HepG2 (cell line): ENCODE measurements at regions not wholly inside any gene's neighbourhood (a gene's known extent, or its start where the extent isn't known, plus 50 kb on each side); places are given as distances from the start of the nearest gene placed in this dataset.

Source experiments
- ATAC-seq: fragments of 200-7000 bp; cut with Tn5 transposase; 3 replicates; pipeline ENCODE4 v1.9.1; 2020; ENCODE audit warnings: mild to moderate bottlenecking, moderate library complexity
- BruUV-seq: library from RNA; stranded (reverse); fragments of 400-500 nt; replicated peaks from 2 replicates; lab custom pipeline; 2021; lab: Mats Ljungman, UMichigan
- CTCF ChIA-PET: fragments of 300-600 bp; formaldehyde crosslinking; extraction: SDS; loops from one replicate; lab custom pipeline; 2021; ENCODE audit warnings: low total read pairs, inconsistent platforms, low intra/inter-chr PET ratio; lab: Yijun Ruan, JAX
- POLR2A ChIA-PET: fragments of 350-600 bp; sonication (Branson Sonifier 250); formaldehyde crosslinking; loops from one replicate; lab custom pipeline; 2020; ENCODE audit warnings: antibody characterized with exemption, inconsistent platforms; lab: Yijun Ruan, JAX
- DNase-seq: peaks from one replicate; pipeline ENCODE4 v3.0.0-alpha.2; 2015; ENCODE audit warnings: low spot score
- FAIRE-seq: peaks from 3 replicates; lab custom pipeline; 2011; peaks lifted over from hg19 to GRCh38; lab: Jason Lieb, UNC
- H2AFZ ChIP-seq: one replicate; pipeline ENCODE4 v1.6.1; 2011; ENCODE audit warnings: low read length, inconsistent platforms
- H3K27ac ChIP-seq: fragments of 300-600 bp; 3 replicates; pipeline ENCODE4 v1.8.0; 2011; ENCODE audit warnings: mixed run types, mild to moderate bottlenecking, mixed read lengths, low read length, inconsistent platforms; ENCODE audit not compliant: insufficient read depth; ENCODE audit errors: extremely low read length
- H3K27me3 ChIP-seq, 2 experiments: fragments of 200-600 bp in 1 of 2; 2 replicates in 1 of 2; 3 replicates in 1 of 2; pipeline versions ENCODE4 v1.6.0 to v1.8.0; 2011; ENCODE audit warnings: low read length in 2 of 2, mild to moderate bottlenecking in 2 of 2, moderate library complexity in 2 of 2, inconsistent platforms in 1 of 2; ENCODE audit not compliant: insufficient read depth in 2 of 2, control insufficient read depth in 1 of 2
- H3K36me3 ChIP-seq, 2 experiments: fragments of 200-600 bp in 1 of 2; replicated peaks in 1 of 2; 2 replicates in 1 of 2; 3 replicates in 1 of 2; pipeline versions ENCODE4 v1.5.1 to v1.8.0; 2011; ENCODE audit warnings: low read length in 2 of 2, inconsistent platforms in 1 of 2; ENCODE audit not compliant: insufficient read depth in 2 of 2, control insufficient read depth in 1 of 2
- H3K4me1 ChIP-seq: 2 replicates; pipeline ENCODE4 v1.5.1; 2012; ENCODE audit warnings: low read length, inconsistent platforms; ENCODE audit not compliant: insufficient read depth
- H3K4me2 ChIP-seq: 2 replicates; pipeline ENCODE4 v1.6.0; 2011; ENCODE audit warnings: low read depth, low read length, inconsistent platforms
- H3K4me3 ChIP-seq, 3 experiments: fragments of 200-600 bp in 1 of 3; sonication (generic), shearing (Covaris generic) in 1 of 3; replicated peaks in 1 of 3; 2 replicates each; pipeline ENCODE4 v1.5.1; 2011 to 2016; ENCODE audit warnings: low read length in 3 of 3, inconsistent platforms in 2 of 3, low read depth in 2 of 3, mild to moderate bottlenecking in 2 of 3, control low read depth in 1 of 3, mixed read lengths in 1 of 3; ENCODE audit not compliant: insufficient read depth in 1 of 3
- H3K79me2 ChIP-seq: one replicate; pipeline ENCODE4 v1.6.1; 2011; ENCODE audit warnings: low read length, inconsistent platforms; ENCODE audit not compliant: insufficient read depth
- H3K9ac ChIP-seq: 2 replicates; pipeline ENCODE4 v1.6.0; 2011; ENCODE audit warnings: mild to moderate bottlenecking, low read depth, low read length, inconsistent platforms; ENCODE audit not compliant: insufficient read depth
- H3K9me3 ChIP-seq: 2 replicates; pipeline ENCODE4 v1.5.1; 2012; ENCODE audit warnings: mild to moderate bottlenecking, low read length
- H4K20me1 ChIP-seq: 2 replicates; pipeline ENCODE4 v1.6.0; 2011; ENCODE audit warnings: inconsistent platforms, mild to moderate bottlenecking, low read length, moderate library complexity; ENCODE audit not compliant: insufficient read depth
- HNRNPLL ChIP-seq: fragments of 200-400 bp; formaldehyde crosslinking; IDR thresholded peaks from 2 replicates; pipeline ENCODE4 v1.6.1; 2017; ENCODE audit warnings: mild to moderate bottlenecking, low read depth, low read length; ENCODE audit not compliant: poor library complexity, severe bottlenecking
- MAFF ChIP-seq: IDR thresholded peaks from 2 replicates; pipeline ENCODE4 v1.6.1; 2011; ENCODE audit warnings: low read depth, low read length, improper control_type of control experiment
- MAFK ChIP-seq, 2 experiments: IDR thresholded peaks in 1 of 2; conservative IDR thresholded peaks in 1 of 2; 2 replicates each; pipeline ENCODE4 v1.6.1; 2011; ENCODE audit warnings: improper control_type of control experiment in 2 of 2, low read length in 2 of 2
- REST ChIP-seq, 2 experiments: IDR thresholded peaks; 2 replicates each; pipeline ENCODE4 v1.6.1; 2011 to 2012; ENCODE audit warnings: low read length in 2 of 2, borderline replicate concordance in 1 of 2, low read depth in 1 of 2, mild to moderate bottlenecking in 1 of 2, moderate library complexity in 1 of 2
- ZNF670 ChIP-seq: sonication (generic); formaldehyde crosslinking; IDR thresholded peaks from 2 replicates; pipeline ENCODE4 v1.8.0; 2022; ENCODE audit warnings: mild to moderate bottlenecking, missing genetic modification reagents, borderline replicate concordance
- WGBS: methylation state at CpG from one replicate; pipeline ENCODE4 v1.1.6; 2017; ENCODE audit warnings: low lambda C conversion rate; 5-methylcytosine and 5-hydroxymethylcytosine counted together
- in situ Hi-C: cut with HindIII; loops from 2 replicates; pipeline ENCODE4 v1.10.0; 2017; ENCODE audit warnings: low pct_unique_long_range_greater_than_20kb; ENCODE audit not compliant: extremely low pct_ligation_motif_present
- intact Hi-C: fragments of 100-400 bp; cut with micrococcal nuclease; formaldehyde crosslinking; loops from one replicate; pipeline ENCODE4 v1.10.0; 2022; ENCODE audit not compliant: unreplicated experiment

GRCh38 chr13:55990631-55991030 lies 1150.1 kb upstream of the PRR20A start:
- ChIA-PET CTCF (no interaction called here), POLR2A (no interaction called here)
- no peaks in the 10 kb centered on the region for H3K27me3 ChIP-seq
- H3K79me2 ChIP-seq = no peaks in the 10 kb centered on the region
- ATAC-seq (no peak), FAIRE-seq (no peak), DNase-seq (no peak)
- no peaks in the 10 kb centered on the region for H4K20me1 ChIP-seq
- H3K27ac ChIP-seq = no peak overlapping the region
- H3K4me2 ChIP-seq = no peak overlapping the region
- no peaks in the 10 kb centered on the region for H3K36me3 ChIP-seq
- H3K9ac ChIP-seq = no peak overlapping the region
- in situ Hi-C loops (no loop called here), intact Hi-C loops (no loop called here)
- peak; percentile 63 to 88 for TF ChIP-seq MAFK (conservative IDR thresholded peaks at IDR 0.05 in 1 of 2, IDR thresholded peaks at IDR 0.05 in 1 of 2; ENCODE audit: low read length in 2 of 2)
- no peak for TF ChIP-seq HNRNPLL
- no peak for TF ChIP-seq ZNF670
- TF ChIP-seq REST (IDR thresholded peaks at IDR 0.05; ENCODE audit: borderline replicate concordance in 1 of 2, low read depth in 1 of 2, low read length in 2 of 2) = no peak
- TF ChIP-seq MAFF = peak; percentile 81
- 16% methylated on average over 3 of the region's 3 CpGs for WGBS
- BruUV-seq = no TSS peak
- no peaks in the 10 kb centered on the region for H3K4me1 ChIP-seq
- peaks cover 52% of the 10 kb centered on the region for H3K9me3 ChIP-seq
- H3K4me3 ChIP-seq = no peak overlapping the region
- no peak overlapping the region for H2AFZ ChIP-seq
